ENCODE measurements at regions not wholly inside any gene's neighbourhood (a gene's known extent, or its start where the extent isn't known, plus 50 kb on each side); places are given as distances from the start of the nearest gene placed in this dataset.

DNA sequence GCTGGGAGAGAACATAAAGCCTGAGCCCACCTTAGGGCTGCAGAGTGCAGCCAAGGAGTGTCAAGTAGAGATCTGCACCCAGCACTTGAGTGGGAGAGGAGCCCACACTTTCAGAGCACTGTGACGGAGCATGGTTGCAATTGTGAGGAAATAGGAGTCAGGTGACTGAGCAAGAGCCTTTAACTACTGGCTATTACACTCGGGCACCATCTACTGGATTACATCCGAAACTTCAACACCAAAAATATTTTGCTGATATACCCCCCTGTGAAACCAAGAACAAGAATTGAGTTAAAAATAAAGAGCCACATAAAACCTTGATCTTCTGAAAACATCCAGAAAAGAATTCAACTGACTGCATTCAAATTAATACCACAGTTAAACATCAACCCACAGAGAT, 657.9 kb downstream of the NXPH1 start:
- no peak for DNase-seq (ENCODE audit: low read depth in 4 of 6, low spot score in 6 of 6)
- Histone ChIP-seq H3K4me3 (ENCODE audit: low read depth, low read length) (no peak overlapping the region), H3K27me3 (ENCODE audit: control insufficient read depth, insufficient read depth, low read length) (no peaks in the 10 kb centered on the region), H3K36me3 (ENCODE audit: control insufficient read depth, insufficient read depth, low read length) (no peaks in the 10 kb centered on the region), H3K9me3 (ENCODE audit: control insufficient read depth, insufficient read depth, low read length) (no peaks in the 10 kb centered on the region), H3K27ac (ENCODE audit: low read depth, low read length) (no peak overlapping the region), H3K4me1 (ENCODE audit: control insufficient read depth, insufficient read depth, low read length) (no peaks in the 10 kb centered on the region)
- WGBS (ENCODE audit: insufficient coverage) = 100% methylated on average over 1 of the region's 3 CpGs

GRCh38 chr7:9097565-9098060, 664.2 kb downstream of the NXPH1 start:
- H3K27me3 ChIP-seq (ENCODE audit: control insufficient read depth, insufficient read depth, low read length) = no peaks in the 10 kb centered on the region
- H3K36me3 ChIP-seq (ENCODE audit: control insufficient read depth, insufficient read depth, low read length) = no peaks in the 10 kb centered on the region

GRCh38 chr7:9100289-9100688, 666.9 kb downstream of the NXPH1 start:
- Histone ChIP-seq H3K9me3 (ENCODE audit: control insufficient read depth, insufficient read depth, low read length) (peaks cover 5% of the 10 kb centered on the region), H3K36me3 (ENCODE audit: control insufficient read depth, insufficient read depth, low read length) (no peaks in the 10 kb centered on the region), H3K27me3 (ENCODE audit: control insufficient read depth, insufficient read depth, low read length) (no peaks in the 10 kb centered on the region), H3K4me3 (ENCODE audit: low read depth, low read length) (no peak overlapping the region), H3K4me1 (ENCODE audit: control insufficient read depth, insufficient read depth, low read length) (no peaks in the 10 kb centered on the region), H3K27ac (ENCODE audit: low read depth, low read length) (no peak overlapping the region)
- DNase-seq (ENCODE audit: low read depth in 4 of 6, low spot score in 6 of 6) = no peak
- no CpG with 5 or more reads among the region's 2 CpGs for WGBS (ENCODE audit: insufficient coverage)

More at GRCh38 chr7:9097565-9098060, 664.2 kb downstream of the NXPH1 start:
- Histone ChIP-seq H3K4me1 (ENCODE audit: control insufficient read depth, insufficient read depth, low read length) (no peaks in the 10 kb centered on the region), H3K4me3 (ENCODE audit: low read depth, low read length) (no peak overlapping the region), H3K27ac (ENCODE audit: low read depth, low read length) (no peak overlapping the region), H3K9me3 (ENCODE audit: control insufficient read depth, insufficient read depth, low read length) (peaks cover 5% of the 10 kb centered on the region)
- DNase-seq (ENCODE audit: low read depth in 4 of 6, low spot score in 6 of 6) = no peak
- WGBS (ENCODE audit: insufficient coverage) = no CpG with 5 or more reads among the region's 2 CpGs

DNA sequence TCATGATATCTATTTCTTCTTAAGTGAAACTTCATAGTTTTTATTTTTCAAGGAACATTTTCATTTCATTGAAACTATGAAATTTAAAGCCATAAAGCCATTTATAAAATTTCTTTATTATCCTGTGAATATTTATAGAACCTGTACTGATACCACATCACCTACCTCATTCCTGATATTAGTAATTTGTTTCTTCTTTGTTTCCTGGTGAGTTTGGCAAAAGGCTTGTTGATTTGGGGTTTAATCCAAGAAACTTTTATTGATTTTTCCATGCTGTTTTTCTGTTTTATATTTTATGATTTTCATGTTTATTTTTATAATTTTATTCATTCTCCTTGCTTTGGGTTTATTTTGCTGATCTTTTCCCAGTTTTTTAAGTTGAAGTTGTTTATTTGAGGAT, 669.4 kb downstream of the NXPH1 start:
- H3K9me3 ChIP-seq (ENCODE audit: control insufficient read depth, insufficient read depth, low read length) = peaks cover 5% of the 10 kb centered on the region
- no peak overlapping the region for H3K27ac ChIP-seq (ENCODE audit: low read depth, low read length)
- no peak for DNase-seq (ENCODE audit: low read depth in 4 of 6, low spot score in 6 of 6)
- H3K27me3 ChIP-seq (ENCODE audit: control insufficient read depth, insufficient read depth, low read length) = no peaks in the 10 kb centered on the region
- H3K36me3 ChIP-seq (ENCODE audit: control insufficient read depth, insufficient read depth, low read length) = no peaks in the 10 kb centered on the region
- H3K4me3 ChIP-seq (ENCODE audit: low read depth, low read length) = no peak overlapping the region
- no peaks in the 10 kb centered on the region for H3K4me1 ChIP-seq (ENCODE audit: control insufficient read depth, insufficient read depth, low read length)

DNA sequence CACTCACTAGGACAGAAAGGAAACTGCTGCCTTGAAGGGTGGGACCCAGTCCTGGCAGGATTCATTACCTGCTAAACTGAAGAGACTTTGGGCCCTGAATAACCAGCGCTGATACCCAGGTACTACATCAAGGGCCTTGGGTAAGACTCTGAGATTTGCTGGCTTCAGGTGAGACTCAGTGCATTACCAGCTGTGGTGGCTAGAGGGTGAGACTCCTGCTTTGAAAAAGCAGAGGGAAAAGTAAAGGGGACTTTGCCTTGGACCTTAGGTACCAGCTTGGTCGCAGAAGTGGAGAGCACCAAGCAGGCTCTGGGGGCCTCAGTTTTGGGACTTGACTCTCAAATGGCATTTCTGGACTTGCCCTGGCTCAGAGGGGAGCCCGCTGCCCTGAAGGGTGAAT, 673.3 kb downstream of the NXPH1 start:
- DNase-seq (ENCODE audit: low read depth in 4 of 6, low spot score in 6 of 6) = no peak
- Histone ChIP-seq H3K4me1 (ENCODE audit: control insufficient read depth, insufficient read depth, low read length) (no peaks in the 10 kb centered on the region), H3K27me3 (ENCODE audit: control insufficient read depth, insufficient read depth, low read length) (no peaks in the 10 kb centered on the region), H3K9me3 (ENCODE audit: control insufficient read depth, insufficient read depth, low read length) (peaks cover 3% of the 10 kb centered on the region), H3K36me3 (ENCODE audit: control insufficient read depth, insufficient read depth, low read length) (no peaks in the 10 kb centered on the region), H3K4me3 (ENCODE audit: low read depth, low read length) (no peak overlapping the region), H3K27ac (ENCODE audit: low read depth, low read length) (no peak overlapping the region)
- 100% methylated on average over 2 of the region's 3 CpGs for WGBS (ENCODE audit: insufficient coverage)

DNA sequence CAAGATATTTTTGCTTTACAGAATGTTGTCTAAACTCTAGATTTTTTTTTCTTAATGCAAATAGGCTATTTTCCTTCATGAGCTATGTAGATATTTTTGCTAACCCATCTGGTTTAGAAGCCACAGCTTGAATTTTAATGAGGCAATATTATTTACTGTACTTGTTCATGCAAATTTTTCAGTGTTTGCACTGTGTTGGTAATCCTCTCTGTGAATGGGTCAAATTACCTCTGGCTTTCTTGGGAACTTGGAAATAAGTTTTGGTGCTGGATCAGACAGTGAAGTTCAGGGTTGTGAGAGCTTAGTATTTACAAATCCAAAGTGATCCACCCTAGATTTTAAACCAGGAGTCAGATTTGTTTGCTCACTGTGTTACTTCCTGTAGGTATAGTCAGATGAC, 686.9 kb downstream of the NXPH1 start:
- no peak for DNase-seq (ENCODE audit: low read depth in 4 of 6, low spot score in 6 of 6)

DNA sequence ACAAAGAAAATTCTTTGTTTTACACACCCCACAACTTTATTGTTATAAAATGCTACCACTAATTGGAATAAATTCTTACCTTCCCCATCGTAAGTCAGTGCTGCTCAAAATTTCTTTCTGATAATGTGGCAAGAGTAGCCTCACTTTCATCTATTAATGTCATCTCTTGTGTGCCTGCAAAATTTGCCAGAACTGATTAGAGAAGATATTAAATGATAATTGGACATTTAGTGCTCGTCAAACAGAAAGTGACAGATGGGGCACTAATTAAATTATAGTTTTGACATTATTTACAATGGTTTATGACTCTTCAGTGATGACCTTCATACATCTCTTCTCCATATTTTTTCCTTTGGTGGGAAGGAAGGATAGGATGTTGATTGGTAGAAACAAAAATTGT, 690.9 kb downstream of the NXPH1 start:
- WGBS (ENCODE audit: insufficient coverage) = no CpG with 5 or more reads among the region's 2 CpGs
- no peaks in the 10 kb centered on the region for H3K4me1 ChIP-seq (ENCODE audit: control insufficient read depth, insufficient read depth, low read length)
- H3K36me3 ChIP-seq (ENCODE audit: control insufficient read depth, insufficient read depth, low read length) = no peaks in the 10 kb centered on the region
- no peak for DNase-seq (ENCODE audit: low read depth in 4 of 6, low spot score in 6 of 6)
- no peaks in the 10 kb centered on the region for H3K27me3 ChIP-seq (ENCODE audit: control insufficient read depth, insufficient read depth, low read length)
- H3K27ac ChIP-seq (ENCODE audit: low read depth, low read length) = no peak overlapping the region
- no peak overlapping the region for H3K4me3 ChIP-seq (ENCODE audit: low read depth, low read length)
- H3K9me3 ChIP-seq (ENCODE audit: control insufficient read depth, insufficient read depth, low read length) = no peaks in the 10 kb centered on the region

More for the DNA sequence above, 686.9 kb downstream of the NXPH1 start:
- Histone ChIP-seq H3K27ac (ENCODE audit: low read depth, low read length) (no peak overlapping the region), H3K9me3 (ENCODE audit: control insufficient read depth, insufficient read depth, low read length) (no peaks in the 10 kb centered on the region), H3K36me3 (ENCODE audit: control insufficient read depth, insufficient read depth, low read length) (no peaks in the 10 kb centered on the region), H3K27me3 (ENCODE audit: control insufficient read depth, insufficient read depth, low read length) (no peaks in the 10 kb centered on the region), H3K4me1 (ENCODE audit: control insufficient read depth, insufficient read depth, low read length) (no peaks in the 10 kb centered on the region), H3K4me3 (ENCODE audit: low read depth, low read length) (no peak overlapping the region)

GRCh38 chr7:9125246-9125645, 691.8 kb downstream of the NXPH1 start:
- no peak for DNase-seq (ENCODE audit: low read depth in 4 of 6, low spot score in 6 of 6)
- H3K27me3 ChIP-seq (ENCODE audit: control insufficient read depth, insufficient read depth, low read length) = no peaks in the 10 kb centered on the region

GRCh38 chr7:9127901-9128300, 694.5 kb downstream of the NXPH1 start:
- no CpG with 5 or more reads among the region's 5 CpGs for WGBS (ENCODE audit: insufficient coverage)
- no peaks in the 10 kb centered on the region for H3K36me3 ChIP-seq (ENCODE audit: control insufficient read depth, insufficient read depth, low read length)
- H3K4me3 ChIP-seq (ENCODE audit: low read depth, low read length) = no peak overlapping the region
- no peaks in the 10 kb centered on the region for H3K4me1 ChIP-seq (ENCODE audit: control insufficient read depth, insufficient read depth, low read length)
- no peaks in the 10 kb centered on the region for H3K9me3 ChIP-seq (ENCODE audit: control insufficient read depth, insufficient read depth, low read length)
- no peak for DNase-seq (ENCODE audit: low read depth in 4 of 6, low spot score in 6 of 6)
- H3K27ac ChIP-seq (ENCODE audit: low read depth, low read length) = no peak overlapping the region
- H3K27me3 ChIP-seq (ENCODE audit: control insufficient read depth, insufficient read depth, low read length) = no peaks in the 10 kb centered on the region

More at GRCh38 chr7:9125246-9125645, 691.8 kb downstream of the NXPH1 start:
- Histone ChIP-seq H3K4me1 (ENCODE audit: control insufficient read depth, insufficient read depth, low read length) (no peaks in the 10 kb centered on the region), H3K4me3 (ENCODE audit: low read depth, low read length) (no peak overlapping the region), H3K27ac (ENCODE audit: low read depth, low read length) (no peak overlapping the region), H3K36me3 (ENCODE audit: control insufficient read depth, insufficient read depth, low read length) (no peaks in the 10 kb centered on the region), H3K9me3 (ENCODE audit: control insufficient read depth, insufficient read depth, low read length) (no peaks in the 10 kb centered on the region)

GRCh38 chr7:9148687-9149086, 715.3 kb downstream of the NXPH1 start:
- WGBS (ENCODE audit: insufficient coverage) = no CpG with 5 or more reads among the region's 1 CpG
- no peaks in the 10 kb centered on the region for H3K27me3 ChIP-seq (ENCODE audit: control insufficient read depth, insufficient read depth, low read length)
- H3K4me1 ChIP-seq (ENCODE audit: control insufficient read depth, insufficient read depth, low read length) = no peaks in the 10 kb centered on the region
- no peak overlapping the region for H3K4me3 ChIP-seq (ENCODE audit: low read depth, low read length)
- no peak overlapping the region for H3K27ac ChIP-seq (ENCODE audit: low read depth, low read length)
- no peaks in the 10 kb centered on the region for H3K36me3 ChIP-seq (ENCODE audit: control insufficient read depth, insufficient read depth, low read length)
- no peaks in the 10 kb centered on the region for H3K9me3 ChIP-seq (ENCODE audit: control insufficient read depth, insufficient read depth, low read length)
- no peak for DNase-seq (ENCODE audit: low read depth in 4 of 6, low spot score in 6 of 6)
